Esophagus squamous epithelium (tissue), 4 donors: ENCODE measurements at regions not wholly inside any gene's neighbourhood (a gene's known extent, or its start where the extent isn't known, plus 50 kb on each side); places are given as distances from the start of the nearest gene placed in this dataset.
"Not testable (repeated sequence)": the region's sequence is repeated elsewhere in the genome, so short reads cannot be mapped to it uniquely, and the experiment has no call there.

ENCODE experiments used
- POLR2A ChIP-seq, 4 donors: fragments of 450-650 bp; IDR thresholded peaks; one replicate each; pipeline ENCODE4 v1.6.1; 2017; ENCODE audit warnings: antibody characterized with exemption in 4 of 4, mild to moderate bottlenecking in 4 of 4, moderate library complexity in 3 of 4
- TF ChIP-seq, protein P1 (sequence below), 6 experiments: fragments of 450-650 bp in 4 of 6; fragments of 200-600 bp in 2 of 6; sonication (generic) in 2 of 6; IDR thresholded peaks; one replicate each; pipeline ENCODE4 v1.5.1; 2016 to 2019; ENCODE audit warnings: antibody characterized with exemption in 6 of 6, mild to moderate bottlenecking in 4 of 6, moderate library complexity in 4 of 6

DNA sequence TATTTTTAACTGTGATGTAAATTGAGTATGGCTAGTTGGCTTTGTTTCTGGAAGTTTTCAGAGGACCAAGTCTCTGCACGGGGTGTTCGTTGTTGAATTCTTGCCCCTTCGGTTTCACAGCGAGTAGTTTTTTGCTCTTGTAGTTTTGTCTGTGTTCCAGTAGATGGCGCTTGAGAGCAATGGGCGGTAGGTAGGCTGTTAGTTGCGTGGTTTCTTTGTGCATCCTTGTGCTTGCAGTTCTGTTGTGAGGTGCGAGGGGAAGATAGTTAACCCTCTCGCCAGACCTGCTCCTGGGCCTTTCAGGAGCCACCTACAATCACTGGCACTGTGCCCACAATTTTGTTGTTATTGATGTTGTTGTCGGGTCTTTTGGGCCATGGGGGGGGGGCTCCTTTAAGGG, 118.1 kb downstream of the SPIN4 start:
- TF ChIP-seq, protein P1, sequence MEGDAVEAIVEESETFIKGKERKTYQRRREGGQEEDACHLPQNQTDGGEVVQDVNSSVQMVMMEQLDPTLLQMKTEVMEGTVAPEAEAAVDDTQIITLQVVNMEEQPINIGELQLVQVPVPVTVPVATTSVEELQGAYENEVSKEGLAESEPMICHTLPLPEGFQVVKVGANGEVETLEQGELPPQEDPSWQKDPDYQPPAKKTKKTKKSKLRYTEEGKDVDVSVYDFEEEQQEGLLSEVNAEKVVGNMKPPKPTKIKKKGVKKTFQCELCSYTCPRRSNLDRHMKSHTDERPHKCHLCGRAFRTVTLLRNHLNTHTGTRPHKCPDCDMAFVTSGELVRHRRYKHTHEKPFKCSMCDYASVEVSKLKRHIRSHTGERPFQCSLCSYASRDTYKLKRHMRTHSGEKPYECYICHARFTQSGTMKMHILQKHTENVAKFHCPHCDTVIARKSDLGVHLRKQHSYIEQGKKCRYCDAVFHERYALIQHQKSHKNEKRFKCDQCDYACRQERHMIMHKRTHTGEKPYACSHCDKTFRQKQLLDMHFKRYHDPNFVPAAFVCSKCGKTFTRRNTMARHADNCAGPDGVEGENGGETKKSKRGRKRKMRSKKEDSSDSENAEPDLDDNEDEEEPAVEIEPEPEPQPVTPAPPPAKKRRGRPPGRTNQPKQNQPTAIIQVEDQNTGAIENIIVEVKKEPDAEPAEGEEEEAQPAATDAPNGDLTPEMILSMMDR (IDR thresholded peaks at IDR 0.05): not testable (repeated sequence)
- not testable (repeated sequence) for TF ChIP-seq POLR2A (IDR thresholded peaks at IDR 0.05)
